Loucy (cell line): ENCODE measurements at regions not wholly inside any gene's neighbourhood (a gene's known extent, or its start where the extent isn't known, plus 50 kb on each side); places are given as distances from the start of the nearest gene placed in this dataset.

Source experiments
- EZH2phosphoT487 ChIP-seq: fragments of 200-600 bp; IDR thresholded peaks from 2 replicates; pipeline ENCODE4 v1.6.1; 2018; ENCODE audit warnings: antibody characterized with exemption, mild to moderate bottlenecking, moderate library complexity, borderline replicate concordance
- TF ChIP-seq, protein P1 (sequence below): fragments of 200-600 bp; sonication (generic); conservative IDR thresholded peaks from 2 replicates; pipeline ENCODE4 v1.5.1; 2014; ENCODE audit warnings: mild to moderate bottlenecking, antibody characterized with exemption, low read length

DNA sequence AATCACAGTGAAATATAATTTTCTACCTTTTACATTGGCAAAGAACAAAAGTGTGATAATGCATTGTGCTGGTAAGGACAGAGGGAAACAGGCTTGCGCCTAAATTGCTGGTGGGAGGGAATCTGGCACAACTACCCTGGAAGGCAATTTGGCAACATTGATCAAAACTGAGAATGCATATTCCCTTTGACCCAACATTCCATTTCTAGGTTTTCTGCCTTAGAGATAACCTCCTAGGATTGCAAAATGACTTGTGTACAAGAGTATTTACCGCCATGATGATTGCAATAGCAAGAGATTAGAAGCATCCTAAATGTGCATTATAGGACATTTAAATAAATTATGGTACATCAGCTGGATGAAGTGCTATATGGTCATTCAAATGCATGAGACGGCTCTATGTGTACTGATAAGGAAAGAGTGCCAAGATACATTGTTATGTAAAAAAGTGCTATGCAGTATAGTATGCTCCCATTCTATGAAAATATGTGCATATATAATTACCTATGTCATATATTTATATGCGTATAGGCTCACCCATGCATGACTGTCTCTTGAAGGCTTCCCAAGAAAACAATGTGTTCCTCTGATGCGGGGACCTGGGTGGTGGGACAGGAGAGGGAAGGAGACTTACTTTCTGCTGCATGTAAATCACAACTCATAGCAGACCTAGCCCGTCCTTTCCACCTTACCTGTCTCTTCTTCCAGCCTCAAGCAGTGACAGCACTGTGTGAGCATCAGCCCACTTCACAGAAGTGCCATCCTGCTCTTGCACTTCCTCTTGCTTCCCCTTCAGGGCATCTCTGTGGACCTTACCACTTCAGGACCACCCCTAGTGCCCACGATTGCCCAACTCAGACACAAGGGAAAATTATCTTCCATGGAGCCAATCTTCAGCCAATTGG lies 249.9 kb upstream of the TLE3 start:
- TF ChIP-seq, protein P1, sequence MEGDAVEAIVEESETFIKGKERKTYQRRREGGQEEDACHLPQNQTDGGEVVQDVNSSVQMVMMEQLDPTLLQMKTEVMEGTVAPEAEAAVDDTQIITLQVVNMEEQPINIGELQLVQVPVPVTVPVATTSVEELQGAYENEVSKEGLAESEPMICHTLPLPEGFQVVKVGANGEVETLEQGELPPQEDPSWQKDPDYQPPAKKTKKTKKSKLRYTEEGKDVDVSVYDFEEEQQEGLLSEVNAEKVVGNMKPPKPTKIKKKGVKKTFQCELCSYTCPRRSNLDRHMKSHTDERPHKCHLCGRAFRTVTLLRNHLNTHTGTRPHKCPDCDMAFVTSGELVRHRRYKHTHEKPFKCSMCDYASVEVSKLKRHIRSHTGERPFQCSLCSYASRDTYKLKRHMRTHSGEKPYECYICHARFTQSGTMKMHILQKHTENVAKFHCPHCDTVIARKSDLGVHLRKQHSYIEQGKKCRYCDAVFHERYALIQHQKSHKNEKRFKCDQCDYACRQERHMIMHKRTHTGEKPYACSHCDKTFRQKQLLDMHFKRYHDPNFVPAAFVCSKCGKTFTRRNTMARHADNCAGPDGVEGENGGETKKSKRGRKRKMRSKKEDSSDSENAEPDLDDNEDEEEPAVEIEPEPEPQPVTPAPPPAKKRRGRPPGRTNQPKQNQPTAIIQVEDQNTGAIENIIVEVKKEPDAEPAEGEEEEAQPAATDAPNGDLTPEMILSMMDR: no peak
- TF ChIP-seq EZH2phosphoT487: no peak
